ENCODE measurements at regions not wholly inside any gene's neighbourhood (a gene's known extent, or its start where the extent isn't known, plus 50 kb on each side); places are given as distances from the start of the nearest gene placed in this dataset.

GRCh38 chrX:7334253-7334935 is 186.4 kb upstream of the PUDP start:
- no peak for DNase-seq
- Mint-ChIP-seq H3K27me3 (no peaks in the 10 kb centered on the region), H3K27ac (no peak overlapping the region), H3K9me3 (no peaks in the 10 kb centered on the region), H3K4me1 (ENCODE audit: low read depth) (no peaks in the 10 kb centered on the region), H3K4me3 (no peak overlapping the region), H3K36me3 (ENCODE audit: low read depth) (peaks cover 2% of the 10 kb centered on the region)
- TF ChIP-seq CTCF (IDR thresholded peaks at IDR 0.05), result no peak
- intact Hi-C loops (cut with micrococcal nuclease), result no loop called here
- ATAC-seq, result no peak
- ChIA-PET POLR2A (no interaction called here), CTCF (no interaction called here)

GRCh38 chrX:7330971-7331746 is 183.2 kb upstream of the PUDP start:
- no peaks in the 10 kb centered on the region for H3K4me1 Mint-ChIP-seq (ENCODE audit: low read depth)
- CTCF ChIA-PET, result no interaction called here
- no peaks in the 10 kb centered on the region for H3K9me3 Mint-ChIP-seq

GRCh38 chrX:7330556-7330955 is 182.6 kb upstream of the PUDP start:
- CTCF ChIA-PET, result no interaction called here
- intact Hi-C loops (cut with micrococcal nuclease), result no loop called here
- H3K36me3 Mint-ChIP-seq (ENCODE audit: low read depth), result no peaks in the 10 kb centered on the region
- no peak for ATAC-seq
- H3K9me3 Mint-ChIP-seq, result no peaks in the 10 kb centered on the region
- H3K4me1 Mint-ChIP-seq (ENCODE audit: low read depth), result no peaks in the 10 kb centered on the region
- H3K4me3 Mint-ChIP-seq, result no peak overlapping the region
- no peak for DNase-seq
- H3K27ac Mint-ChIP-seq, result no peak overlapping the region
- no peak for TF ChIP-seq CTCF (IDR thresholded peaks at IDR 0.05)
- H3K27me3 Mint-ChIP-seq, result no peaks in the 10 kb centered on the region
- POLR2A ChIA-PET, result no interaction called here

More at GRCh38 chrX:7330971-7331746, 183.2 kb upstream of the PUDP start:
- intact Hi-C loops (cut with micrococcal nuclease), result no loop called here
- Mint-ChIP-seq H3K4me3 (no peak overlapping the region), H3K27me3 (no peaks in the 10 kb centered on the region), H3K36me3 (ENCODE audit: low read depth) (peaks cover 2% of the 10 kb centered on the region), H3K27ac (no peak overlapping the region)
- POLR2A ChIA-PET, result no interaction called here
- ATAC-seq (no peak), DNase-seq (no peak)
- TF ChIP-seq CTCF (IDR thresholded peaks at IDR 0.05), result no peak

GRCh38 chrX:7318661-7319060 is 170.7 kb upstream of the PUDP start:
- intact Hi-C loops (cut with micrococcal nuclease), result no loop called here
- ATAC-seq (no peak), DNase-seq (no peak)
- POLR2A ChIA-PET, result no interaction called here
- no peak overlapping the region for H3K4me3 Mint-ChIP-seq
- no peak overlapping the region for H3K27ac Mint-ChIP-seq
- no peak for TF ChIP-seq CTCF (IDR thresholded peaks at IDR 0.05)
- no peaks in the 10 kb centered on the region for H3K4me1 Mint-ChIP-seq (ENCODE audit: low read depth)
- CTCF ChIA-PET, result no interaction called here
- no peaks in the 10 kb centered on the region for H3K9me3 Mint-ChIP-seq
- no peaks in the 10 kb centered on the region for H3K36me3 Mint-ChIP-seq (ENCODE audit: low read depth)
- H3K27me3 Mint-ChIP-seq, result no peaks in the 10 kb centered on the region

- intact Hi-C loops (cut with micrococcal nuclease), result no loop called here
- no peak for DNase-seq
- no peak for TF ChIP-seq CTCF (IDR thresholded peaks at IDR 0.05)
- no peak for ATAC-seq
- POLR2A ChIA-PET, result no interaction called here
- Mint-ChIP-seq H3K4me1 (ENCODE audit: low read depth) (no peaks in the 10 kb centered on the region), H3K27me3 (no peaks in the 10 kb centered on the region), H3K4me3 (no peak overlapping the region), H3K27ac (no peak overlapping the region), H3K36me3 (ENCODE audit: low read depth) (no peaks in the 10 kb centered on the region), H3K9me3 (no peaks in the 10 kb centered on the region)
- CTCF ChIA-PET, result no interaction called here
These were observed 170.3 kb upstream of the PUDP start for GRCh38 chrX:7318241-7318640.

All from activated CD8-positive, alpha-beta T cell treated with anti-CD3 and anti-CD28 coated beads for 36 hours (primary cell).